GM12873 (cell line): ENCODE measurements at regions not wholly inside any gene's neighbourhood (a gene's known extent, or its start where the extent isn't known, plus 50 kb on each side); places are given as distances from the start of the nearest gene placed in this dataset.

Source experiments
- TF ChIP-seq, protein P1 (sequence below): IDR thresholded peaks from 2 replicates; pipeline ENCODE4 v1.5.1; 2012; ENCODE audit warnings: low read depth, mild to moderate bottlenecking, moderate library complexity, low read length, control low read depth; ENCODE audit not compliant: insufficient read depth; ENCODE audit errors: missing control alignments

DNA sequence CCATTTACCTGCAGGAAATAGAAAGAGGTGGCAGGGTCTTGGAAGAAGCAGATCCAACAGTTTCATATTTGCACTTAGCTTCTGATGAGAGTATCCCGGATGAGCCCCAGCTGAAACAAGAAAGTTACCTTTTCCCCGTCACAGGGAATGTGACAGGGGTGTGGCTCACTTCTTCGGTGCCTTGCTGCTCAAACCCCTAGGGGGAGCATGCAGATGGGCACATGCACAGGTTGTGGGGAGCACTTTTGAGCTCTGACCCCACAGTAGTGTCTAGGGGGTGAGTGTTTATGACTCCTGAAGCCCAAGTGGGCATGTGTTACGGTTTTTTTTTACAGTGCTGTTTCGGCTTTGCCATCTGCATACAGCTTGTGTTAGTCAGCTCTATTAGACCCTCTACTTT is 1221.0 kb downstream of the JRKL start:
- TF ChIP-seq, protein P1, sequence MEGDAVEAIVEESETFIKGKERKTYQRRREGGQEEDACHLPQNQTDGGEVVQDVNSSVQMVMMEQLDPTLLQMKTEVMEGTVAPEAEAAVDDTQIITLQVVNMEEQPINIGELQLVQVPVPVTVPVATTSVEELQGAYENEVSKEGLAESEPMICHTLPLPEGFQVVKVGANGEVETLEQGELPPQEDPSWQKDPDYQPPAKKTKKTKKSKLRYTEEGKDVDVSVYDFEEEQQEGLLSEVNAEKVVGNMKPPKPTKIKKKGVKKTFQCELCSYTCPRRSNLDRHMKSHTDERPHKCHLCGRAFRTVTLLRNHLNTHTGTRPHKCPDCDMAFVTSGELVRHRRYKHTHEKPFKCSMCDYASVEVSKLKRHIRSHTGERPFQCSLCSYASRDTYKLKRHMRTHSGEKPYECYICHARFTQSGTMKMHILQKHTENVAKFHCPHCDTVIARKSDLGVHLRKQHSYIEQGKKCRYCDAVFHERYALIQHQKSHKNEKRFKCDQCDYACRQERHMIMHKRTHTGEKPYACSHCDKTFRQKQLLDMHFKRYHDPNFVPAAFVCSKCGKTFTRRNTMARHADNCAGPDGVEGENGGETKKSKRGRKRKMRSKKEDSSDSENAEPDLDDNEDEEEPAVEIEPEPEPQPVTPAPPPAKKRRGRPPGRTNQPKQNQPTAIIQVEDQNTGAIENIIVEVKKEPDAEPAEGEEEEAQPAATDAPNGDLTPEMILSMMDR = peak; percentile 29

DNA sequence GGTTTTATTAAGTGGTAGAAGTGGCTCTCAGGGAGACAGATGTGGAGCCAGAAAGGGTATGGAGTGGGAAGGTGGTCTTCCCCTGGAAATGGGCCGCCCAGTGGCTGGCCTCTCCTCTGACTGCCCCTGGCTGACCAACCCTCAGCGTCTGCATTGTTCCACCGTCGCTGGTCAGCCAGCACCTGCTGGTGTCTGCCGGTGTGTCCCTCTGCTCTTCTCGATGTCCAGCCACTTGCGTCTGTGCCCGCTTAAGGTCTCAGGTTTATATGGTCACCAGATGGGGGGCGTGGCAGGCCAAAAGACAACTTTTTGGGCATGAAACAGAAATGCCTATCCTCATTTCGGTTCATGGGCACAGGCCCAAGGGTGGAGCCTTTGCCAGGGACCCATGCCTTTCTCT is 1221.5 kb downstream of the JRKL start:
- TF ChIP-seq, protein P1 = no peak

DNA sequence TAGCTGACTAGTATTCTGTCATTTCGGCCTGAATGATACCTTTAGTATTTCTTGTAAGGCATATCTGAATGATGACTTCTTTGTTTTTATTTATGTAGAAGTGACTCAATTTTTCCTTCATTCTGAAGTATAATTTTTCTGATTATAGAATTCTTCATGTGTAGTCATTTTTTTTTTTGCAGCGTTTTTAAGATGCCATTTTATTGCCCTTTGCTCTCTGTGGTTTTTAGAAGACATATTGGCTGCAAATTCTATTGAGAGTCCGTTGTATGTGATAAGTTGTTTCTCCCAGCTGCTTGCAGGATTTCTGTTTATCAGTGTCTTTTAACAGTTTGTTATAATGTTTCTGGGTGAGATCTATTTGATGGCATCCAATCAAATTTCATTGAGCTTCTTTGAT is 1224.8 kb downstream of the JRKL start:
- TF ChIP-seq, protein P1 = no peak

DNA sequence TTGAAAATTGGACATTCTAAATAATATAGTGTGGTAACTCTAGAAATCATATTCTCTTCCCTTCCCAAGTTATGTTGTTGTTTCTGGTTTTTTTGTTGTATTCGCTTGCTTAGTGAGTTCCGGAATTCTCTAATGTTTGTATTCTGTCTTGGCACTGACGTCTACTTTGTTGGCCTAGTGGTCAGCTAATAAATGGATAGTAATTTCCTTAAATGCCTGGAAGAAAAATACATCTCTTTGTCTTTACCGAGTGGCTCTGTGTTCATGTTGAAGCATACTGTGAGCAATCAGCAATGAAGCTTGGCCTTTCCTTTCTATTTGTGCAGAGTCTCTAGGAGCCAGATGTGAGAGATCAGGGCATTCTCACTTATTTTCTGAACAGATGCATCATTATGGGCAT is 1225.7 kb downstream of the JRKL start:
- TF ChIP-seq, protein P1 = no peak

DNA sequence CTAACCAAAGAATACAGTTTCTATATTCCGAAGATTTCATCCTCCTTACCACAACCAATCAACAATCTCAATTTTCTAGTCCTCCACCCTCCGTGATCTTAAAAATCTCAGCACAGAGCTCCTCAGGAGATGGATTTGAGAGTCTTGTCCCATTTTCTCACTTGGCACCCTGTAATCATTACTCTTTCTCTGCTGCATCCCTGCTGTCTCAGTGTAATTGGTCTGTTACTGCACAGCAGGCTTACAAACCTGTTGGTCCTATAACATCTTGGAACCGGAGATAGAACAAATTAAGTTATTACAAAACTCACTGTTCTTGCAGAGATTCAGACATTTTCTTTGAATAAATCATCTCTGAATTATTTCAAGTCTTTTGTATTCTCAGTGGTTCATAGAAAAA is 1227.2 kb downstream of the JRKL start:
- TF ChIP-seq, protein P1 = no peak

DNA sequence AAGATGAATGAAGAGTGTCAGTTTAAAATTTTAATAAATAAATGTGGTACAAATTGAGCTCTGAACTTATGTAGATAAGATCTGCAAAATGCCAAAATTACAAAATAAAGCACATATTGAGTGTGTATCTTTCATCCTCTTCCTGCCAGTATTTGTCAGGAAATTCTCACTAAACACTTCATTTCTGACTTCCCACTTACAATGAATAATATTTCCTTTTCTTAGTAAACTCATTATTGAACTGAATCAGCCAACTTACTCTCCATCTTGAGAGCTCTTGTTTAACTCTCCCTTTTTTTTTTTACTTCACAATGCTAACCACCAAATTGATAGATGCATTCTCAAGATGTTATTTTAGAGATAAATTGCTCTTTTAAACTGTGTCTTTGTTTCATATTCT is 1230.2 kb downstream of the JRKL start:
- TF ChIP-seq, protein P1 = no peak

DNA sequence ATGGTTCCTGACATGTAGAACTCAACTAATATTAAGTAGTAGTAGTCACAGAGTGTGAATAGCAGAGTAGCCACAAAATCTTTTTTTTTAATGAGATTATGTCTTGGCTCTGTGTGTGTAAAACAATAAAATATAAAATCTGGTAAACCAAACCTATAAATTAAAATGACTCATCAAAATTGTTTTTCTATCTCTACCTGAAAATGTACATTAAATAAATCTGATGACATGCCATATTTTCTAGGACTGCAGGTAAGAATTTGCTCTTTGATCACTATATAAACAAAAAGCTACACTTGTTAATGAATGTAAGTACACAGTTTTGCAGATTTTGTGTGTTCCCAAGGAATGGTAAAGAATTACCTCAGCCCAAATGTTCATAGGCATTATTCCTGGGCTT is 1231.5 kb downstream of the JRKL start:
- TF ChIP-seq, protein P1 = no peak
